Caco-2 (cell line): ENCODE measurements at regions not wholly inside any gene's neighbourhood (a gene's known extent, or its start where the extent isn't known, plus 50 kb on each side); places are given as distances from the start of the nearest gene placed in this dataset.

Source experiments
- BruUV-seq: library from RNA; stranded (reverse); fragments of 400-500 nt; replicated peaks from 2 replicates; lab custom pipeline; 2021; lab: Mats Ljungman, UMichigan
- CTCF ChIA-PET: fragments of 300-600 bp; sonication (Branson Sonifier 250); formaldehyde crosslinking; loops from one replicate; lab custom pipeline; 2022; ENCODE audit warnings: antibody characterized with exemption; lab: Charles Lee
- POLR2A ChIA-PET: fragments of 300-600 bp; sonication (Branson Sonifier 250); formaldehyde crosslinking; loops from one replicate; lab custom pipeline; 2022; ENCODE audit warnings: antibody characterized with exemption; lab: Charles Lee
- DNase-seq, 2 experiments: peaks; one replicate each; pipeline versions ENCODE4 v3.0.0 to v3.0.0-alpha.2; 2020 to 2022
- H3K27me3 ChIP-seq: replicated peaks from 2 replicates; pipeline ENCODE4 v1.6.0; 2011; ENCODE audit warnings: low read length; ENCODE audit not compliant: control insufficient read depth, insufficient read depth
- H3K36me3 ChIP-seq: 2 replicates; pipeline ENCODE4 v1.5.1; 2011; ENCODE audit warnings: low read length; ENCODE audit not compliant: control insufficient read depth, insufficient read depth
- H3K4me1 ChIP-seq: fragments of 250-450 bp; sonication (Bioruptor Pico); 2 replicates; pipeline ENCODE4 v1.5.1; 2020; ENCODE audit warnings: mild to moderate bottlenecking
- H3K4me3 ChIP-seq: 2 replicates; pipeline ENCODE4 v1.5.1; 2011; ENCODE audit warnings: low read depth, mild to moderate bottlenecking, control low read depth, low read length
- H3K9me3 ChIP-seq: fragments of 250-450 bp; sonication (Bioruptor Pico); 2 replicates; pipeline ENCODE4 v1.5.1; 2020; ENCODE audit warnings: mild to moderate bottlenecking, moderate library complexity
- H3K27ac Mint-ChIP-seq: one replicate; pipeline ENCODE4 v1.8.0; 2022; ENCODE audit warnings: mixed read lengths; ENCODE audit not compliant: unreplicated experiment
- H3K27me3 Mint-ChIP-seq: one replicate; pipeline ENCODE4 v1.8.0; 2022; ENCODE audit warnings: mixed read lengths; ENCODE audit not compliant: insufficient read depth, unreplicated experiment
- H3K36me3 Mint-ChIP-seq: one replicate; pipeline ENCODE4 v1.8.0; 2022; ENCODE audit warnings: mild to moderate bottlenecking, mixed read lengths; ENCODE audit not compliant: insufficient read depth, unreplicated experiment
- H3K4me1 Mint-ChIP-seq: one replicate; pipeline ENCODE4 v1.8.0; 2022; ENCODE audit warnings: low read depth, mixed read lengths; ENCODE audit not compliant: unreplicated experiment
- H3K4me3 Mint-ChIP-seq: one replicate; pipeline ENCODE4 v1.8.0; 2022; ENCODE audit warnings: mild to moderate bottlenecking, moderate library complexity, mixed read lengths; ENCODE audit not compliant: unreplicated experiment
- H3K9me3 Mint-ChIP-seq: one replicate; pipeline ENCODE4 v1.8.0; 2022; ENCODE audit warnings: mixed read lengths; ENCODE audit not compliant: unreplicated experiment
- CTCF ChIP-seq, 2 experiments: fragments of 200-600 bp in 1 of 2; IDR thresholded peaks; 1 replicate in 1 of 2; 2 replicates in 1 of 2; pipeline versions ENCODE4 v1.5.1 to v1.8.0; 2011 to 2022; ENCODE audit warnings: antibody characterized with exemption in 1 of 2, control low read depth in 1 of 2, inconsistent platforms in 1 of 2, low read depth in 1 of 2, low read length in 1 of 2, mild to moderate bottlenecking in 1 of 2, moderate library complexity in 1 of 2; ENCODE audit not compliant: insufficient read depth in 1 of 2, severe bottlenecking in 1 of 2, unreplicated experiment in 1 of 2
- intact Hi-C: fragments of 100-400 bp; cut with micrococcal nuclease; formaldehyde crosslinking; loops from one replicate; pipeline ENCODE4 v1.10.0; 2022; ENCODE audit not compliant: unreplicated experiment

GRCh38 chr9:99718631-99719030, 103.1 kb upstream of the NR4A3 start:
- no peak for TF ChIP-seq CTCF (IDR thresholded peaks at IDR 0.05; ENCODE audit: insufficient read depth in 1 of 2, low read depth in 1 of 2, low read length in 1 of 2, severe bottlenecking in 1 of 2, unreplicated experiment in 1 of 2)
- intact Hi-C loops: no loop called here
- no peaks in the 10 kb centered on the region for H3K9me3 Mint-ChIP-seq
- ChIA-PET POLR2A (no interaction called here), CTCF (no interaction called here)
- no peaks in the 10 kb centered on the region for H3K36me3 Mint-ChIP-seq
- no TSS peak for BruUV-seq
- Histone ChIP-seq H3K9me3 (no peaks in the 10 kb centered on the region), H3K4me3 (no peak overlapping the region), H3K36me3 (no peaks in the 10 kb centered on the region), H3K4me1 (no peaks in the 10 kb centered on the region), H3K27me3 (no peaks in the 10 kb centered on the region; the same call in 1 of the 2 replicates)
- H3K4me1 Mint-ChIP-seq: no peaks in the 10 kb centered on the region
- H3K27me3 Mint-ChIP-seq: peaks cover 3% of the 10 kb centered on the region
- H3K27ac Mint-ChIP-seq: no peak overlapping the region
- DNase-seq: no peak
- H3K4me3 Mint-ChIP-seq: no peak overlapping the region

DNA sequence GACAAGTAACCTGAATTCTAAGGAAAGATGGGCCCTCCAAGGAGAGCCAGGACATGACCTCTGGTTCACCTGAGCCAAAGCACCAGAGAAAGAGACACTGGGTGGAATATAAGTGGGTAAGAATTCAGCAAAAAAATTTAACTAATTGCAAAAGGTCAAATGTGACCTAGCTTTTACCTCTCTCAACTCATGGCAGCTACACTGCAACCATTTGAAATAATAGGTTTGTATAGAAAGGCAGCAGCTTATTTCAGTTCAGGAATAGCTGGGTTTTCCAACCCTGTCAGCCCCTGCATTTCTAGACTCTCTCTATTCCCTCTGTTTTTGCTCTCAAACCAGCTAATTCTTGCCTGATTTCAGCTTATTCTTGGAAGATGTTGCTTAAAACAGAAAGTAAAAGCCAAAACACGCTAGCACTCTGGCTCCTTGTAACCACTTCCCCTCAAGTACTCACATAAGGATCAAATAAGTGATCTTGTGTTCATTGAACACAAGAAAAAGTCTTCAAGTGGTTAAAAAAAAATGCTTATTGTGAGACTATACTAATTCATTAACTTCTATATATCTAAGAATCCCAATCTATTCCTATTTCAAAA, 101.1 kb upstream of the NR4A3 start:
- Mint-ChIP-seq H3K9me3 (no peaks in the 10 kb centered on the region), H3K27me3 (no peaks in the 10 kb centered on the region), H3K27ac (no peak overlapping the region), H3K4me1 (no peaks in the 10 kb centered on the region), H3K36me3 (no peaks in the 10 kb centered on the region), H3K4me3 (no peak overlapping the region)
- Histone ChIP-seq H3K27me3 (no peaks in the 10 kb centered on the region; the same call in 1 of the 2 replicates), H3K4me1 (no peaks in the 10 kb centered on the region), H3K4me3 (no peak overlapping the region), H3K9me3 (no peaks in the 10 kb centered on the region), H3K36me3 (no peaks in the 10 kb centered on the region)
- ChIA-PET POLR2A (no interaction called here), CTCF (no interaction called here)
- intact Hi-C loops: no loop called here
- no peak for TF ChIP-seq CTCF (IDR thresholded peaks at IDR 0.05; ENCODE audit: insufficient read depth in 1 of 2, low read depth in 1 of 2, low read length in 1 of 2, severe bottlenecking in 1 of 2, unreplicated experiment in 1 of 2)
- BruUV-seq: no TSS peak
- no peak for DNase-seq

DNA sequence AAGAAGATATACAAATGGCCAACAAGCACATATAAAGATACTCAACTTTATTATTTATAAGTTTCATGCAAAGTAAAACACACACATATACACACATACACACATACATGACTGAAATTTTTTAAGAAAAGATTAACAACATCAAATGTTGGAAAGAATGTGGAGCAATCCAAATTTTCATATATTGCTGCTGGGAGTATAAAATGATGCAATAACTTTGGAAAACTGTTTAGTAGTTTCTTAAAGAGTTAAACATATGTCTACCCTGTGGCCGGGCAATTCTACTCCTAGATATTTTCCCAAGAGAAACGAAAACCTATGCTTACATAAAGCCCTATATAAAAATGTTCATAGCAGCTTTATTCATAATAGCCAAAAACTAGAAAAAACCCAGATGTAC, 99.8 kb upstream of the NR4A3 start:
- Histone ChIP-seq H3K9me3 (no peaks in the 10 kb centered on the region), H3K36me3 (no peaks in the 10 kb centered on the region), H3K4me3 (no peak overlapping the region), H3K27me3 (no peaks in the 10 kb centered on the region; the same call in 1 of the 2 replicates), H3K4me1 (no peaks in the 10 kb centered on the region)
- no peak for DNase-seq
- Mint-ChIP-seq H3K9me3 (no peaks in the 10 kb centered on the region), H3K27ac (no peak overlapping the region), H3K36me3 (no peaks in the 10 kb centered on the region), H3K4me1 (no peaks in the 10 kb centered on the region), H3K27me3 (no peaks in the 10 kb centered on the region), H3K4me3 (no peak overlapping the region)
- no peak for TF ChIP-seq CTCF (IDR thresholded peaks at IDR 0.05; ENCODE audit: insufficient read depth in 1 of 2, low read depth in 1 of 2, low read length in 1 of 2, severe bottlenecking in 1 of 2, unreplicated experiment in 1 of 2)
- POLR2A ChIA-PET: no interaction called here
- BruUV-seq: no TSS peak
- CTCF ChIA-PET: no interaction called here
- intact Hi-C loops: no loop called here
